ENCODE measurements at regions not wholly inside any gene's neighbourhood (a gene's known extent, or its start where the extent isn't known, plus 50 kb on each side); places are given as distances from the start of the nearest gene placed in this dataset.
"Not testable (repeated sequence)": the region's sequence is repeated elsewhere in the genome, so short reads cannot be mapped to it uniquely, and the experiment has no call there.

GRCh38 chr4:137783923-137784322 is 251.6 kb upstream of the PCDH18 start:
- H3K4me1 Mint-ChIP-seq (ENCODE audit: low read depth); H3K36me3 Mint-ChIP-seq (ENCODE audit: low read depth); H3K27me3 Mint-ChIP-seq; H3K27ac Mint-ChIP-seq; intact Hi-C loops (cut with micrococcal nuclease); H3K4me3 Mint-ChIP-seq: not testable (repeated sequence)
- H3K9me3 Mint-ChIP-seq, result peaks cover 22% of the 10 kb centered on the region

- no peak overlapping the region for H3K27ac Mint-ChIP-seq
- intact Hi-C loops (cut with micrococcal nuclease), result no loop called here
- H3K27me3 Mint-ChIP-seq, result no peaks in the 10 kb centered on the region
- H3K4me1 Mint-ChIP-seq (ENCODE audit: low read depth), result no peaks in the 10 kb centered on the region
- H3K4me3 Mint-ChIP-seq, result no peak overlapping the region
- no peaks in the 10 kb centered on the region for H3K36me3 Mint-ChIP-seq (ENCODE audit: low read depth)
- H3K9me3 Mint-ChIP-seq, result no peaks in the 10 kb centered on the region
These were observed 243.4 kb upstream of the PCDH18 start for GRCh38 chr4:137775701-137776100.

- intact Hi-C loops (cut with micrococcal nuclease), result no loop called here
- H3K36me3 Mint-ChIP-seq (ENCODE audit: low read depth), result no peaks in the 10 kb centered on the region
- no peaks in the 10 kb centered on the region for H3K4me1 Mint-ChIP-seq (ENCODE audit: low read depth)
- no peak overlapping the region for H3K4me3 Mint-ChIP-seq
- H3K27me3 Mint-ChIP-seq, result no peaks in the 10 kb centered on the region
- H3K9me3 Mint-ChIP-seq, result no peaks in the 10 kb centered on the region
- no peak overlapping the region for H3K27ac Mint-ChIP-seq
These were observed 242.2 kb upstream of the PCDH18 start for GRCh38 chr4:137774501-137774900.

GRCh38 chr4:137768881-137769280 is 236.6 kb upstream of the PCDH18 start:
- intact Hi-C loops (cut with micrococcal nuclease), result no loop called here
- no peak overlapping the region for H3K27ac Mint-ChIP-seq
- no peak overlapping the region for H3K4me3 Mint-ChIP-seq
- no peaks in the 10 kb centered on the region for H3K27me3 Mint-ChIP-seq
- H3K4me1 Mint-ChIP-seq (ENCODE audit: low read depth), result no peaks in the 10 kb centered on the region
- peaks cover 7% of the 10 kb centered on the region for H3K9me3 Mint-ChIP-seq
- H3K36me3 Mint-ChIP-seq (ENCODE audit: low read depth), result no peaks in the 10 kb centered on the region

- Mint-ChIP-seq H3K27ac (no peak overlapping the region), H3K4me3 (no peak overlapping the region), H3K27me3 (no peaks in the 10 kb centered on the region), H3K9me3 (peaks cover 7% of the 10 kb centered on the region), H3K36me3 (ENCODE audit: low read depth) (no peaks in the 10 kb centered on the region), H3K4me1 (ENCODE audit: low read depth) (no peaks in the 10 kb centered on the region)
- intact Hi-C loops (cut with micrococcal nuclease), result no loop called here
These were observed 235.9 kb upstream of the PCDH18 start for GRCh38 chr4:137768196-137768595.

- intact Hi-C loops (cut with micrococcal nuclease), result no loop called here
- Mint-ChIP-seq H3K27ac (no peak overlapping the region), H3K4me1 (ENCODE audit: low read depth) (no peaks in the 10 kb centered on the region), H3K9me3 (no peaks in the 10 kb centered on the region), H3K36me3 (ENCODE audit: low read depth) (no peaks in the 10 kb centered on the region), H3K4me3 (no peak overlapping the region), H3K27me3 (no peaks in the 10 kb centered on the region)
These were observed 230.3 kb upstream of the PCDH18 start for GRCh38 chr4:137762591-137762990.

GRCh38 chr4:137754652-137755471 is 222.6 kb upstream of the PCDH18 start:
- no peaks in the 10 kb centered on the region for H3K4me1 Mint-ChIP-seq (ENCODE audit: low read depth)
- H3K4me3 Mint-ChIP-seq, result no peak overlapping the region
- no peaks in the 10 kb centered on the region for H3K27me3 Mint-ChIP-seq
- H3K36me3 Mint-ChIP-seq (ENCODE audit: low read depth), result no peaks in the 10 kb centered on the region
- H3K27ac Mint-ChIP-seq, result no peak overlapping the region
- no peaks in the 10 kb centered on the region for H3K9me3 Mint-ChIP-seq
- intact Hi-C loops (cut with micrococcal nuclease), result no loop called here

- H3K9me3 Mint-ChIP-seq, result no peaks in the 10 kb centered on the region
- no peak overlapping the region for H3K4me3 Mint-ChIP-seq
- no peak overlapping the region for H3K27ac Mint-ChIP-seq
These were observed 217.2 kb upstream of the PCDH18 start for GRCh38 chr4:137749466-137749865.

GRCh38 chr4:137748616-137749015 is 216.3 kb upstream of the PCDH18 start:
- H3K4me1 Mint-ChIP-seq (ENCODE audit: low read depth), result no peaks in the 10 kb centered on the region
- no peaks in the 10 kb centered on the region for H3K9me3 Mint-ChIP-seq
- no peaks in the 10 kb centered on the region for H3K27me3 Mint-ChIP-seq
- no peak overlapping the region for H3K27ac Mint-ChIP-seq
- H3K36me3 Mint-ChIP-seq (ENCODE audit: low read depth), result no peaks in the 10 kb centered on the region
- no peak overlapping the region for H3K4me3 Mint-ChIP-seq
- intact Hi-C loops (cut with micrococcal nuclease), result no loop called here

More at GRCh38 chr4:137749466-137749865, 217.2 kb upstream of the PCDH18 start:
- Mint-ChIP-seq H3K27me3 (no peaks in the 10 kb centered on the region), H3K36me3 (ENCODE audit: low read depth) (no peaks in the 10 kb centered on the region), H3K4me1 (ENCODE audit: low read depth) (no peaks in the 10 kb centered on the region)
- intact Hi-C loops (cut with micrococcal nuclease), result no loop called here

GRCh38 chr4:137740141-137740540 is 207.8 kb upstream of the PCDH18 start:
- Mint-ChIP-seq H3K27me3 (no peaks in the 10 kb centered on the region), H3K36me3 (ENCODE audit: low read depth) (no peaks in the 10 kb centered on the region), H3K4me1 (ENCODE audit: low read depth) (no peaks in the 10 kb centered on the region), H3K9me3 (no peaks in the 10 kb centered on the region), H3K4me3 (no peak overlapping the region), H3K27ac (no peak overlapping the region)
- intact Hi-C loops (cut with micrococcal nuclease), result no loop called here

- intact Hi-C loops (cut with micrococcal nuclease), result no loop called here
- Mint-ChIP-seq H3K9me3 (no peaks in the 10 kb centered on the region), H3K4me3 (no peak overlapping the region), H3K27ac (no peak overlapping the region), H3K27me3 (no peaks in the 10 kb centered on the region), H3K4me1 (ENCODE audit: low read depth) (no peaks in the 10 kb centered on the region), H3K36me3 (ENCODE audit: low read depth) (no peaks in the 10 kb centered on the region)
These were observed 207.1 kb upstream of the PCDH18 start for GRCh38 chr4:137739391-137739790.

- H3K4me1 Mint-ChIP-seq (ENCODE audit: low read depth), result no peaks in the 10 kb centered on the region
- peaks cover 2% of the 10 kb centered on the region for H3K9me3 Mint-ChIP-seq
- H3K36me3 Mint-ChIP-seq (ENCODE audit: low read depth), result no peaks in the 10 kb centered on the region
- H3K27ac Mint-ChIP-seq, result no peak overlapping the region
- no peak overlapping the region for H3K4me3 Mint-ChIP-seq
- intact Hi-C loops (cut with micrococcal nuclease), result no loop called here
- no peaks in the 10 kb centered on the region for H3K27me3 Mint-ChIP-seq
These were observed 206.2 kb upstream of the PCDH18 start for GRCh38 chr4:137738375-137738990.

- intact Hi-C loops (cut with micrococcal nuclease), result no loop called here
- no peaks in the 10 kb centered on the region for H3K36me3 Mint-ChIP-seq (ENCODE audit: low read depth)
- no peaks in the 10 kb centered on the region for H3K27me3 Mint-ChIP-seq
- H3K27ac Mint-ChIP-seq, result no peak overlapping the region
- H3K4me1 Mint-ChIP-seq (ENCODE audit: low read depth), result no peaks in the 10 kb centered on the region
- no peak overlapping the region for H3K4me3 Mint-ChIP-seq
- peaks cover 18% of the 10 kb centered on the region for H3K9me3 Mint-ChIP-seq
These were observed 203.3 kb upstream of the PCDH18 start for GRCh38 chr4:137735561-137736104.

- H3K27ac Mint-ChIP-seq; intact Hi-C loops (cut with micrococcal nuclease); H3K36me3 Mint-ChIP-seq (ENCODE audit: low read depth); H3K27me3 Mint-ChIP-seq; H3K4me3 Mint-ChIP-seq; H3K4me1 Mint-ChIP-seq (ENCODE audit: low read depth): not testable (repeated sequence)
- peaks cover 18% of the 10 kb centered on the region for H3K9me3 Mint-ChIP-seq
These were observed 201.2 kb upstream of the PCDH18 start for GRCh38 chr4:137733174-137734141.

Measured in dendritic cell treated with granulocyte-macrophage colony-stimulating factor and Interleukin-4, amounts not matched to agents 40 ng/mL and 50 ng/mL, for 4 days (primary cell).